SJCRH30 (cell line): ENCODE measurements at regions not wholly inside any gene's neighbourhood (a gene's known extent, or its start where the extent isn't known, plus 50 kb on each side); places are given as distances from the start of the nearest gene placed in this dataset.
"Not testable (repeated sequence)": the region's sequence is repeated elsewhere in the genome, so short reads cannot be mapped to it uniquely, and the experiment has no call there.

Experiments used
- DNase-seq, 2 experiments: peaks; one replicate each; pipeline ENCODE4 v3.0.0-alpha.2; 2015 to 2020
- H3K27ac ChIP-seq: fragments of 250-450 bp; sonication (Bioruptor Pico); 2 replicates; pipeline ENCODE4 v1.5.1; 2020; ENCODE audit warnings: mild to moderate bottlenecking, moderate library complexity
- H3K27me3 ChIP-seq: fragments of 250-450 bp; sonication (Bioruptor Pico); 2 replicates; pipeline ENCODE4 v1.5.1; 2020; ENCODE audit warnings: mild to moderate bottlenecking, moderate library complexity
- H3K36me3 ChIP-seq: fragments of 250-450 bp; sonication (Bioruptor Pico); 2 replicates; pipeline ENCODE4 v1.5.1; 2020; ENCODE audit warnings: mild to moderate bottlenecking, moderate library complexity
- H3K4me1 ChIP-seq: fragments of 250-450 bp; sonication (Bioruptor Pico); 2 replicates; pipeline ENCODE4 v1.5.1; 2020; ENCODE audit warnings: mild to moderate bottlenecking, moderate library complexity
- H3K4me3 ChIP-seq: fragments of 250-450 bp; sonication (Bioruptor Pico); 2 replicates; pipeline ENCODE4 v1.5.1; 2020; ENCODE audit warnings: mild to moderate bottlenecking, moderate library complexity
- H3K9me3 ChIP-seq: fragments of 250-450 bp; sonication (Bioruptor Pico); replicated peaks from 2 replicates; pipeline ENCODE4 v1.5.1; 2020; ENCODE audit warnings: mild to moderate bottlenecking, moderate library complexity

DNA sequence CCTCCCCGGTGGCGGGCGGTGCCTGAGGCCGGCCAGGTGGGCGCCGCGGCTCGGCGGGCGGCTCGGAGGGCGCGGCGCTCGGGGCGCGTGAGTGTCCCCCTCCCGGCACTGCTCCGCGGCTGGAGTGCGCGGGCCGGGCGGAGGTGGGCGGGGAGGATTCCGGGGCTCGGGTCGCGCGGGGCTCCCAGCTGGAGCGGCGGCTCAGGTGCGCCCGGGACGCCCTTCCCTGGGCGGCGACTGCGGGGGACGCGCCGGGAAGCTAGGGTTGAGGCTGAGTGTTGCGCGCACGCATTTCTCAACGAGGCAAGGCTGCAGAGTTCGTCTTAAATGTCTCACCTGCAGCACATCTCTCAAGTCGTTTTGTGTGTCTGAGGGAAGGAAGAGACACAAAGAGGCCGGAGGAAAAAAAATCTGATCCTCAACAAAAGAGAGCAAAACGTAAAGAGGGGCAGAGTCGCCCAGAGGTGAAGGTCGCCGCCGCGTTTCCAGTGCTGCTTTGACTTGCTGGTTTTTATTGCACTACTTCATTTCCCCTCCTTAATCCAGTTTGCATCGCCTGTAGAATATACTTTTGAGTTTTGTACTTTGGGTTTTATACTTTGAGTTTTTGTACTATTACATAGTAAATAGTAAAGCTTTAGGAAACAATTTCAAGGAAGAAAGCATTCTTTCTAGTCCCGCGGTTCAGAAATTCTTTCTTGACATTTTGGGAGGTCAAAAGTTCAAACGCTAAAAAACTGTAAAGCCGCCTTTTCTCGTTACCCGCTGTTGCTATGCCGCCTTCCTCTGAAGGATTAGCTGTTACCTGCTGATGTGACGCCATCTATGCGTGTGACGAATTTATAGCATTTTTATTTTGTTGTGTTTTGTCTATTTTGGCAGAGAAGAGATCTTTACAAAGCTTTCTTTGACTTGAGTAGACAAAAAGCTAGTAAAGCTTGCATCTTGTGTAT, 106.5 kb upstream of the STOX2 start:
- Histone ChIP-seq H3K27me3 (no peaks in the 10 kb centered on the region), H3K36me3 (no peaks in the 10 kb centered on the region), H3K4me3 (no peak overlapping the region), H3K9me3 (no peaks in the 10 kb centered on the region), H3K4me1 (no peaks in the 10 kb centered on the region), H3K27ac (no peak overlapping the region)
- DNase-seq: no peak

DNA sequence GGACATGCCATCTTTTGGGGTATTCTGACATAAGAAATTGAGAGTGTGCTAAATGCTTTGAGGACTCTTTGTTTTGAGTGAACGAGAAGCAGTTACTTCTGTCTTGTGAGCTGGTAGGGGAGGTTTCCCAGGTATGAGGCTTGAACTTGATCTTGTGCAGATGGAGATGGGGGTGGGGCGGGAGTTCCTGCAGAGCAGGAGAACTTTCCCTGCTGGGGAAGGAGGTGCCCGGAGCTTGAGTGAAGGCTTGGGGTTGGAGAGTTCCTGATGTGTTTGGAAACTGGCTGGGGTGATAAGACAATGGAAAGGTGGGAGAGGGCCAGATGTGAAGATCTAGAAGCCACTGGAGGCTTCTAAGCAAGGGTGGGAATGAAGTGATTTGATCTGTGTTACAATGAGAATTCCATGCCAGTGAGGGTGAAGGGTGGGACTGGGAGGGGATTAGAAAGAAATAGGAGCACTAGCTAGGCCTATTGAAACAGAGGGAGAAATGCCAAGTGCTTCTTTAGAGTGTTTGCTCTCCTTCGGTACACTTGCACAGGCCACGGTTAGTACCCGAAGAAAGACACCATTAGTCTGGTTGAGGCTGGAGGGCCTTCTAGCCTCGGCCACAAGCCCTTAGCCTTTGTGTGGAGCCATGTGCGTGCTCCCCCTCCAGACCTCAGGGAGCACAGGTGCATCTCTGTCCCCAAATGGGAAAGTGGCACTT, 103.5 kb upstream of the STOX2 start:
- no peak overlapping the region for H3K27ac ChIP-seq
- H3K4me3 ChIP-seq: no peak overlapping the region
- no peak for DNase-seq
- H3K27me3 ChIP-seq: no peaks in the 10 kb centered on the region
- no peaks in the 10 kb centered on the region for H3K9me3 ChIP-seq
- no peaks in the 10 kb centered on the region for H3K36me3 ChIP-seq
- no peaks in the 10 kb centered on the region for H3K4me1 ChIP-seq

DNA sequence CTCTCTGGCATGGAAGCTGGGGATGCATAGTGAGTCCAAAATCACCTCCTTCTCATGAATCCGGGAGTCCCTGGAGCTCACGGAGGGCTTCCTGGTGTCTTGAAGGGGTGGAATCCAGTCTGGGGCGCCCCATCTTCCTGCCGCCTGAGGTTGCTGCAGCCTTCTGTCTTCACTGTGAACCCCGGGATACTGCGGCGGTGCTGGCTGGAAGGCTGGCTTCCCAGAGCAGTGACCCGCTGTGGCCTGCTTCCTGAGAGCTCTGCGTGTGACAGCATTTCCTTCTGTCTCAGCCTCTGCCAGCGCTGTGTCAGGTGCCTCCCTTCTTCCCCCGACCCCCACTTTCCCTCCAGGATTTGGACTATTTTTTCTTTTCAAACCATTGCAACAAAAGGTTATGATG, 98.8 kb upstream of the STOX2 start:
- no peak for DNase-seq
- H3K27me3 ChIP-seq: no peaks in the 10 kb centered on the region
- no peak overlapping the region for H3K4me3 ChIP-seq
- no peaks in the 10 kb centered on the region for H3K9me3 ChIP-seq
- H3K27ac ChIP-seq: no peak overlapping the region
- H3K36me3 ChIP-seq: no peaks in the 10 kb centered on the region
- H3K4me1 ChIP-seq: no peaks in the 10 kb centered on the region

DNA sequence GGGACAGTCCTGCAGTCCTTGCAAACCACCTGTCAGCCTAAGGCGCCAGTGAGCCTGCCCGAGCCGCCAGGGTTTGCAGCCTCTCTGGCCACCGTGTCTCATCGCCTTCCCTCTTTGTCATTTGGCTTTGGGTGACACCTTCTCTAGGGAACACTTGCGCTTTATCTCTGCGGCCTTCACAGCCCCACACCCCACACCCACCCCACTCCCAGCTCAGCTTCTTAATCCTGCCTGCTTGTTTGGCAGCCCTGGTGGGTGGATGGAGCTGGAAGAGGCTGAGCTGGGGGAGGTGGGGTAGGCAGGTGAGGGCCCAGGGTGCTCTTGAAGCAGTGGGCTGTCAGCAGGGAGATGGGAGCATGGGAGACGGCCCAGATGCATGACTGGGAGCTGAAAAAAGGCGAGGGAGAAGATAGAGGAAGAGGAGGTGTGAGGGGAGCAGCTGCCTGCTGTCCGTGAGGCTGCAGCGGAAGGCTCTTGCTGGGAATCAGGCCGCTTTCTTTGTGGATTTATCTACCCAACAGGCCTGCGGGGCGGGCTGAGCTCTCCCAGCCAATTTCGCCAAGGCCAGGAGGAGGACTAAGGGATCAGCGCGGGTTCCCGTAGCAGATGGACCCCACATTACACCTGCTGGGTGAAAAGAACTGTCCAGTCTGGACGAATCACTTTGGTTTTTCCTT, 97.5 kb upstream of the STOX2 start:
- H3K36me3 ChIP-seq: no peaks in the 10 kb centered on the region
- H3K4me3 ChIP-seq: no peak overlapping the region
- DNase-seq: no peak
- H3K27me3 ChIP-seq: no peaks in the 10 kb centered on the region
- H3K9me3 ChIP-seq: no peaks in the 10 kb centered on the region
- H3K4me1 ChIP-seq: no peaks in the 10 kb centered on the region
- H3K27ac ChIP-seq: no peak overlapping the region

DNA sequence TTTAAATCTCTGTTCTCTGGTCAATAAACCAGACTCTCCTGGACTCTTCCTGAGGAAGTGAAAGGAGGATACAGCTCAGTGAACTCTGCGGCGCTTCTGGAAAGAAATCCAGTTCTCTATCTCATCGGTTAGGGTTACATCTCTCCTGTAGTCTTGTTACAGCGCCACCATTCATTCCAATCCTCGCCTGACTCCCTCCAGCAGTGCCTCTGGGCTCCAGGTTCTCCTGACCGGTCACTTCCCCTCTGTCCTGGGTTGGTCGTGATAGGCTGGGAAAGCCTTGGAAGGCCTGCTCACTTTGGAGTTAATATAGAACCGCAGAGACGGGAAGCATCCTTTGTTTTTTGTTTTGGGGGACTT, 97.0 kb upstream of the STOX2 start:
- no peak for DNase-seq
- H3K27ac ChIP-seq: no peak overlapping the region
- H3K4me3 ChIP-seq: no peak overlapping the region
- H3K4me1 ChIP-seq: no peaks in the 10 kb centered on the region
- H3K9me3 ChIP-seq: no peaks in the 10 kb centered on the region
- H3K36me3 ChIP-seq: no peaks in the 10 kb centered on the region
- no peaks in the 10 kb centered on the region for H3K27me3 ChIP-seq

DNA sequence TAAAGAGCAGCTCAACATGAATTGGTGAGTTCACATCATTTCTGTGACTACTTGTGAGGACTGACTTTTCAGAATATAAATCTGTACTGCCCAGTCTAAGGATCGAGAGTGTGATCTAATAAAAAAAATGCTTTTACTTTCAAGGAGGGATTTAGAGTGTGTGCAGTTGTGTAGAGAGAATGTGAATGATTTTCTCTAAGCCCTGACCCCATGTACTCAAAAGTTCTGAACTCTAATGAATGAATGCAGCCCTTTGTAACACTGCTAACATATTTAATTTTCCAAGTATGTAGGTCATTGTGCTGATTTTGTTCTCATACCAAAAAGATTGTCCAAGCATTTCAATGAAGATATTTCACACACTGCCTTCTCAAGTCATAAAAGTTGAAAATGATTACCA, 92.5 kb upstream of the STOX2 start:
- H3K36me3 ChIP-seq: no peaks in the 10 kb centered on the region
- no peaks in the 10 kb centered on the region for H3K27me3 ChIP-seq
- H3K4me1 ChIP-seq: no peaks in the 10 kb centered on the region
- H3K27ac ChIP-seq: no peak overlapping the region
- DNase-seq: no peak
- no peak overlapping the region for H3K4me3 ChIP-seq
- no peaks in the 10 kb centered on the region for H3K9me3 ChIP-seq

DNA sequence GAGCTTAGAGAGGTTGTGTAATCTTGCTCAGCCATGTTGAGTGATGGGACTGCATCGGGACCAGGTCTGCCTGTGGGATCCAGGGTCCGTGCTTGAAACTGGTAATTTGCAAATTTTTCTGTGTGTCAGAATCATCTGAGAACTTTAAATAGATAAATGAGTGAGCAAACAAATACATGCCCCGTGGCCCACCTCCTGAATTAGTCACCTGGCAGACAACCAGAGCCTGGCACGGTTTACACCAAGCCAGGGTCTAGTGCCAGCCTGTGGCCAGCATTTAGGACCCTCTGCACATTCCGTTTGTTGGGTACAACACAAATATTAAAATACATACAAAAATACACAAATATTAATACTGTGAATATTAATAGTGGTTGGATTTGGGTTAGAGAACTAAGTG, 90.6 kb upstream of the STOX2 start:
- Histone ChIP-seq H3K36me3 (no peaks in the 10 kb centered on the region), H3K9me3 (no peaks in the 10 kb centered on the region), H3K4me3 (no peak overlapping the region), H3K4me1 (no peaks in the 10 kb centered on the region), H3K27me3 (no peaks in the 10 kb centered on the region), H3K27ac (no peak overlapping the region)
- no peak for DNase-seq

DNA sequence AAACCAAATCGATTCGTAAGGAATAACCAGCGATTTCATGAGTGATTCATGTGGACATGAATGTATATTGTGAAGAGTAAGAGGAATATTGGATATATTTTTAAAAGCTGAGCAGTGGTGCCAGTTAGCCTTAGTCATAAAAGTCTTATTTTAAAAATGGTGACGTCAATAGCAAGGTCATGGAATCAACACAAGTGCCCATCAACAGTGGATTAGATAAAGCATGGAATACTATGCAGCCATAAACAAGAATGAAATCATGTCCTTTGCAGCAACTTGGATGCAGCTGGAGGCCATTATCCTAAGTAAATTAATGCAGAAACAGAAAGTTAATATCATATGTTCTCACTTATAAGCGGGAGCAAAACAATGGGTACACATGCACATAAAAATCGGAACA, 89.0 kb upstream of the STOX2 start:
- Histone ChIP-seq H3K27ac (no peak overlapping the region), H3K9me3 (no peaks in the 10 kb centered on the region), H3K36me3 (no peaks in the 10 kb centered on the region), H3K4me3 (no peak overlapping the region), H3K27me3 (no peaks in the 10 kb centered on the region), H3K4me1 (no peaks in the 10 kb centered on the region)
- DNase-seq: no peak

DNA sequence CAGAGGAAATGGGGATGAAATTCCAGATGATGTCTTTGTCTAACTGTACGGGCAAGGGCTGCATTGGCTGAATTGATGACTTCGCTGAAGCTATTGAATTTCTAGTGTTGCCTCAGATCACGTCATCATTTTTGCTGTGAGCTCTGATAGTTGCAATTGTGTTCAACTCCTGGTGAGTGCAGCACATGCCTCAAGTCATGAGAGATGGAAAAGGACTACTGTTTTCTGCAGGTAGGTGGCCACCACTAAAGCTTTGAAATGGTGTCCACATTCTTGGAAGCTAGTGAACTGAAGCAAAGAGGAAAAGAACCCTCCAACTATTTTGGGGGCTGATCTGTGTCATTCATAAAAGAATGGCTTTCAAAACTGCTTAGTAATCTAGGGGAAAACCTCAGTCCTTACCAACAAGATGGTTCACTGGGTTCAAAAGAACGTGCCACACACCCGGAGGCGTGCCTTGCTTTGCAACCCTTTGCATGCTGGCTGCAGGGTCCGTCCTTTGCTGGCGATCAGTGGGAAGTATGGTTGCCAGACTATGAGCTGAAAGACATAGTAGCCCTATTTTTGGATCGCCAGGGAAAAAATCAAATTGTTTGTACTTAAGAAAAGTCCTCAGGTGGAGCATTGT, 88.1 kb upstream of the STOX2 start:
- Histone ChIP-seq H3K36me3 (no peaks in the 10 kb centered on the region), H3K4me1 (no peaks in the 10 kb centered on the region), H3K9me3 (no peaks in the 10 kb centered on the region), H3K27ac (no peak overlapping the region), H3K27me3 (no peaks in the 10 kb centered on the region), H3K4me3 (no peak overlapping the region)
- no peak for DNase-seq

DNA sequence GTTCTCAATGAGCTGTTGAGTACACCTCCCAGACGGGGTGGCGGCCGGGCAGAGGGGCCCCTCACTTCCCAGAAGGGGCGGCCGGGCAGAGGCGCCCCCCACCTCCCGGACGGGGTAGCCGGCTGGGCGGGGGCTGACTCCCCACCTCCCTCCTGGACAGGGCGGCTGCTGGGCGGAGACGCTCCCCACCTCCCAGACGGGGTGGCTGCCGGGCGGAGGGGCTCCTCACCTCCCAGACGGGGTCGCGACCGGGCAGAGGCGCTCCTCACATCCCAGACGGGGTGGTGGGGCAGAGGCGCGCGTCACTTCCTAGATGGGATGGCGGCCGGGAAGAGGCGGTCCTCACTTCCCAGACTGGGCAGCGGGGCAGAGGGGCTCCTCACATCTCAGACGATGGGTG, 86.5 kb upstream of the STOX2 start:
- not testable (repeated sequence) for H3K27ac ChIP-seq, H3K4me1 ChIP-seq, H3K9me3 ChIP-seq, H3K36me3 ChIP-seq, DNase-seq, H3K4me3 ChIP-seq, H3K27me3 ChIP-seq

DNA sequence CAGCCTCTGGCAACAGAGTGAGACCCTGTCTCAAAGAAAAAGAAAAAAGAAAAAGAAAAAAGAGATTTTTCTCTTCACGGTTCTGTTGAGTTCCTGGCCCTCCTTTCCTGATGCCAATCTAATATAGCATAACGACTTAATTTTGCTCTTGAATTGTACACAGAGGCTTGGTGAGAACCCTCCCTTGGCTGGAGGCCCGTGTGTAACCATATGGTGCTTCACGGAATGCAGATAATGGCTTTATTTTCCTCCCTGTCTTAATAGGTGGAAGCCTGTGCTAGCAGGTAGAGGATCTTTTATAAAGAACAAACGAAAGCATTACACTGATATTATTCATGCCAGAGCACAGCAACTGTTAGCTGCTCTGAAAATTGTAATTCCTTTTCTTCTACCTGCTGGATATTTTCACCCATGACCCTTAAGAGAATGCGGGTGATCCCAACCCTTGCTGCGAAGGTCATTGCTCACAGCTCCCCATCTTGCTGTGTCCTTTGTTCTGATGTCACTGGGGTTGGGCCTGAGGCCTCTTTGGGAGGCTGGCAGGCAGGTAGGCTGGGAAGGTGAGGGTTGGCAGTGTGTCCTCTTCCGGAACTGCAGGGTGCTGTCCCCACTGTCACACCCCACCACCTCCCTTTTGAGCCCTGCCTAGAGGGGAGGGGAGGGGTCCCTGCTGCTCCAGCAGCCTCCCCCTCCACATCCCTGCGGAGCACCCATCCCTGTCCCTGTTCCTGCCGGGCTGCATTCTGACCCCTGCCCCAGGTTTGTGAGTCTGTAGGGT, 83.8 kb upstream of the STOX2 start:
- DNase-seq: no peak
- no peak overlapping the region for H3K4me3 ChIP-seq
- H3K4me1 ChIP-seq: no peaks in the 10 kb centered on the region
- no peak overlapping the region for H3K27ac ChIP-seq
- H3K9me3 ChIP-seq: no peaks in the 10 kb centered on the region
- H3K36me3 ChIP-seq: no peaks in the 10 kb centered on the region
- no peaks in the 10 kb centered on the region for H3K27me3 ChIP-seq

DNA sequence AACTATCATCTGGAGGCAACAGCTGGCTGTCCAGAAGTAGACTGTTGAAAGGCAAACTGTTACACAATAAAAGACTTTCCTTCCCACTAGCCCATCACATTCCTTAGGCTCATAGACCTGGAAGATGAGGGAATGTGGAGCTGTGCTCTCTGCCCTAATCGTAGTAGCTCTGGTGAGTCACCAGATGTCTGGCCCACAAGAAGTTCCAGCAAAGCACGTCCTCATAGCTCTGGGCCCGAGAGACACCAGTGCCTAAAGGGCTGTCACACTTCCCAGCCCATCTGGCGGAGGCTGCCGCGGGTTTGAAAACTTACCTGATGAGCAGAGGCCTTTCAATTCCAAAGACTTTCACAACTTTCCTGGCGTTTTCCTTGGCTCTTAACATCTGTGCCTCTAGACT, 81.7 kb upstream of the STOX2 start:
- Histone ChIP-seq H3K27me3 (no peaks in the 10 kb centered on the region), H3K4me1 (no peaks in the 10 kb centered on the region), H3K9me3 (no peaks in the 10 kb centered on the region), H3K36me3 (no peaks in the 10 kb centered on the region), H3K4me3 (no peak overlapping the region), H3K27ac (no peak overlapping the region)
- no peak for DNase-seq

DNA sequence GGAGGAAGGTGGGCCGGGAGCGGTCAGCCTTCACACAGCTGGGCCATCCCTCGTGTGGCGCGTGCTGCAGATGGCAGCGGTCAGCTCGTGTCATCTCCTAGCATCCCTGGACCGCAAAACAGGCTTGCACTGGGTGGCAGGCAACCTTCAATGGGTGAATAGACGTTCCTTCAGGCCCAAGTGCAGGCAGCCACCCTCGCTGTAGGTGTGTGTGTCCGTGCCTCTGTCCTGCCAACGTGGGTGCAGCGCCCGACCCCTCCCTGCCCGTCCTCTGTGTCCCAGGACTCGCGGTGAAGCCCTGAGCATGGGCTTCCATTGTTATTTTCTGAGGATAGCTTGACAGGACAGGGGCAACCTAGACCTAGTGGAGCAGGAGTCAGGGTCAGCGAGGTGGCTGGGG, 79.8 kb upstream of the STOX2 start:
- no peak for DNase-seq
- H3K9me3 ChIP-seq: no peaks in the 10 kb centered on the region
- H3K27ac ChIP-seq: no peak overlapping the region
- H3K4me3 ChIP-seq: no peak overlapping the region
- H3K36me3 ChIP-seq: no peaks in the 10 kb centered on the region
- H3K27me3 ChIP-seq: no peaks in the 10 kb centered on the region
- no peaks in the 10 kb centered on the region for H3K4me1 ChIP-seq

DNA sequence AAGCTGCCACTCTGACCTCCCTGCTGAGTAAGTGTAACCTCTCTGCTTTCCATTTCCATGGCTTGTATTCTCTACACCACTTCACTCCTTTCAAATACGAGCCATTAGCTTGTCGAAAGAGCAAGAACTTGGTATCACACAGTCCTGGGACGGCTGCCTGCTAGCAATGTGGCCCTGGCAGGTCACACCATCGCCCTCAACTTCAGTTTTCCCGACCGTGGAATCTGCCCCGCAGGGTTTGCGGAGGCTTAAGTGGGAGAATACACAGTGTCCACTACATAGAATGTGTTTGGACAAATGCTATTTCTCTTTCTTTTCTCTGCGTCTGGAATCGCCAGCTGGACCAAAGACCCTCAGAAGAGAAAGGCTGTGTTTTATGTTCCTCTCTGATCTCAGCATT, 78.6 kb upstream of the STOX2 start:
- DNase-seq: no peak
- Histone ChIP-seq H3K4me3 (no peak overlapping the region), H3K4me1 (no peaks in the 10 kb centered on the region), H3K9me3 (no peaks in the 10 kb centered on the region), H3K27ac (no peak overlapping the region), H3K27me3 (no peaks in the 10 kb centered on the region), H3K36me3 (no peaks in the 10 kb centered on the region)
